A549 (cell line): ENCODE measurements at regions not wholly inside any gene's neighbourhood (a gene's known extent, or its start where the extent isn't known, plus 50 kb on each side); places are given as distances from the start of the nearest gene placed in this dataset.

ENCODE experiments used
- ATAC-seq, 2 experiments: fragments of 200-7000 bp in 1 of 2; fragments of >200 bp in 1 of 2; cut with Nextera tagmentation in 1 of 2; cut with Tn5 transposase in 1 of 2; 3 replicates each; pipeline versions ENCODE4 v1.8.0 to v1.9.1; 2018 to 2020; ENCODE audit warnings: mild to moderate bottlenecking in 1 of 2, moderate library complexity in 1 of 2
- CTCF ChIA-PET: fragments of 300-600 bp; sonication (Branson Sonifier 250); formaldehyde crosslinking; extraction: SDS; loops from one replicate; lab custom pipeline; 2021; ENCODE audit warnings: antibody characterized with exemption, inconsistent platforms; lab: Yijun Ruan, JAX
- POLR2A ChIA-PET: fragments of 350-600 bp; formaldehyde crosslinking; extraction: SDS; loops from one replicate; lab custom pipeline; 2021; ENCODE audit warnings: antibody characterized with exemption, inconsistent platforms; lab: Yijun Ruan, JAX
- DNase-seq, 2 experiments: peaks; one replicate each; pipeline versions ENCODE4 v3.0.0 to v3.0.0-alpha.2; 2011 to 2016; ENCODE audit warnings: low read depth in 1 of 2, low spot score in 1 of 2
- FAIRE-seq: peaks from 2 replicates; lab custom pipeline; 2011; peaks lifted over from hg19 to GRCh38; lab: Jason Lieb, UNC
- H3K27ac ChIP-seq, 2 experiments: fragments of >200 bp; sonication (Bioruptor Twin); formaldehyde crosslinking; 3 replicates each; pipeline ENCODE4 v1.5.1; 2016 to 2017
- H3K4me1 ChIP-seq: fragments of >200 bp; sonication (Bioruptor Twin); formaldehyde crosslinking; 3 replicates; pipeline ENCODE4 v1.6.1; 2016
- H3K4me2 ChIP-seq: fragments of >200 bp; sonication (Bioruptor Twin); formaldehyde crosslinking; 3 replicates; pipeline ENCODE4 v1.6.1; 2016
- H3K4me3 ChIP-seq: fragments of >200 bp; sonication (Bioruptor Twin); formaldehyde crosslinking; 3 replicates; pipeline ENCODE4 v1.5.1; 2016
- H3K9me3 ChIP-seq: fragments of >200 bp; sonication (Bioruptor Twin); formaldehyde crosslinking; 3 replicates; pipeline ENCODE4 v1.6.1; 2016
- CBX8 ChIP-seq: fragments of 200-600 bp; sonication (generic); IDR thresholded peaks from 2 replicates; pipeline ENCODE4 v1.6.1; 2016
- CEBPB ChIP-seq, 2 experiments: fragments of >200 bp in 1 of 2; sonication (Bioruptor Twin) in 1 of 2; formaldehyde crosslinking in 1 of 2; IDR thresholded peaks; 2 replicates each; pipeline ENCODE4 v1.6.1; 2012 to 2016
- ESRRA ChIP-seq: fragments of 150-350 bp; IDR thresholded peaks from 2 replicates; pipeline ENCODE4 v1.6.1; 2014; ENCODE audit warnings: mild to moderate bottlenecking, low read length, borderline replicate concordance
- FOSB ChIP-seq: fragments of 250-450 bp; sonication (Bioruptor Pico); IDR thresholded peaks from 2 replicates; pipeline ENCODE4 v1.5.0; 2020; ENCODE audit warnings: mild to moderate bottlenecking, moderate library complexity
- FOSL2 ChIP-seq, 2 experiments: fragments of 450-650 bp in 1 of 2; fragments of >200 bp in 1 of 2; sonication (Bioruptor Twin) in 1 of 2; formaldehyde crosslinking; IDR thresholded peaks; 2 replicates each; pipeline versions ENCODE4 v1.5.0 to v1.6.1; 2016 to 2020; ENCODE audit warnings: mild to moderate bottlenecking in 1 of 2, moderate library complexity in 1 of 2
- FOXS1 ChIP-seq: fragments of 250-450 bp; sonication (Bioruptor Pico); IDR thresholded peaks from 2 replicates; pipeline ENCODE4 v1.5.0; 2020; ENCODE audit warnings: mild to moderate bottlenecking, moderate library complexity
- GATA3 ChIP-seq: IDR thresholded peaks from 2 replicates; pipeline ENCODE4 v1.6.1; 2012; ENCODE audit warnings: borderline replicate concordance
- HOXA7 ChIP-seq: fragments of 250-450 bp; sonication (Bioruptor Pico); IDR thresholded peaks from 2 replicates; pipeline ENCODE4 v1.5.0; 2020; ENCODE audit warnings: mild to moderate bottlenecking, moderate library complexity
- KDM5A ChIP-seq: fragments of 200-600 bp; sonication (generic); IDR thresholded peaks from 2 replicates; pipeline ENCODE4 v1.6.1; 2016; ENCODE audit warnings: antibody characterized with exemption, mild to moderate bottlenecking
- MAX ChIP-seq: IDR thresholded peaks from 2 replicates; pipeline ENCODE4 v1.6.1; 2012
- MAZ ChIP-seq: fragments of 150-350 bp; IDR thresholded peaks from 2 replicates; pipeline ENCODE4 v1.6.1; 2014; ENCODE audit warnings: antibody characterized with exemption, low read depth, low read length, borderline replicate concordance
- NFE2L2 ChIP-seq: fragments of 150-350 bp; conservative IDR thresholded peaks from 2 replicates; pipeline ENCODE4 v1.6.1; 2014; ENCODE audit warnings: low read length
- NR3C1 ChIP-seq: fragments of >200 bp; sonication (Bioruptor Twin); formaldehyde crosslinking; IDR thresholded peaks from 3 replicates; pipeline ENCODE4 v1.6.1; 2017
- PHF8 ChIP-seq: fragments of 200-600 bp; sonication (generic); IDR thresholded peaks from 2 replicates; pipeline ENCODE4 v1.6.1; 2016; ENCODE audit warnings: low read depth, mild to moderate bottlenecking, antibody characterized with exemption, moderate library complexity, borderline replicate concordance
- RARB ChIP-seq: fragments of 250-450 bp; sonication (Bioruptor Pico); IDR thresholded peaks from 2 replicates; pipeline ENCODE4 v1.8.0; 2021; ENCODE audit warnings: mild to moderate bottlenecking, moderate library complexity
- SREBF2 ChIP-seq: fragments of 450-650 bp; IDR thresholded peaks from 2 replicates; pipeline ENCODE4 v1.6.1; 2014; ENCODE audit warnings: mild to moderate bottlenecking, moderate library complexity
- TP53 ChIP-seq: fragments of 250-450 bp; sonication (Bioruptor Pico); IDR thresholded peaks from 2 replicates; pipeline ENCODE4 v1.5.0; 2021; ENCODE audit warnings: mild to moderate bottlenecking, moderate library complexity
- ZFP36 ChIP-seq: fragments of 450-650 bp; IDR thresholded peaks from 2 replicates; pipeline ENCODE4 v1.6.1; 2014; ENCODE audit warnings: borderline replicate concordance; ENCODE audit not compliant: partially characterized antibody
- WGBS: methylation state at CpG from one replicate; pipeline ENCODE4 v1.1.6; 2017; ENCODE audit errors: missing lambda C conversion rate; 5-methylcytosine and 5-hydroxymethylcytosine counted together
- TF ChIP-seq, protein P1 (sequence below): fragments of 450-650 bp; IDR thresholded peaks from 2 replicates; pipeline ENCODE4 v1.6.1; 2014; ENCODE audit warnings: antibody characterized with exemption
- TF ChIP-seq, protein P2 (sequence below): fragments of 200-600 bp; sonication (generic); IDR thresholded peaks from 2 replicates; pipeline ENCODE4 v1.6.1; 2016; ENCODE audit warnings: antibody characterized with exemption, mild to moderate bottlenecking, moderate library complexity
- TF ChIP-seq, protein P3 (sequence below): fragments of 150-350 bp; IDR thresholded peaks from 2 replicates; pipeline ENCODE4 v1.6.1; 2014; ENCODE audit warnings: low read depth, mild to moderate bottlenecking, low read length
- TF ChIP-seq, protein P4 (sequence below): fragments of 250-450 bp; sonication (Bioruptor Pico); IDR thresholded peaks from 2 replicates; pipeline ENCODE4 v1.5.0; 2021; ENCODE audit warnings: mild to moderate bottlenecking, moderate library complexity, borderline replicate concordance

- no peaks in the 10 kb centered on the region for H3K9me3 ChIP-seq
- WGBS, result 0% methylated on average over 5 of the region's 5 CpGs
- POLR2A ChIA-PET, result no interaction called here
- TF ChIP-seq, protein P1, sequence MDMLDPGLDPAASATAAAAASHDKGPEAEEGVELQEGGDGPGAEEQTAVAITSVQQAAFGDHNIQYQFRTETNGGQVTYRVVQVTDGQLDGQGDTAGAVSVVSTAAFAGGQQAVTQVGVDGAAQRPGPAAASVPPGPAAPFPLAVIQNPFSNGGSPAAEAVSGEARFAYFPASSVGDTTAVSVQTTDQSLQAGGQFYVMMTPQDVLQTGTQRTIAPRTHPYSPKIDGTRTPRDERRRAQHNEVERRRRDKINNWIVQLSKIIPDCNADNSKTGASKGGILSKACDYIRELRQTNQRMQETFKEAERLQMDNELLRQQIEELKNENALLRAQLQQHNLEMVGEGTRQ, result no peak
- TF ChIP-seq ESRRA (no peak), CBX8 (no peak), KDM5A (no peak)
- TF ChIP-seq, protein P2, sequence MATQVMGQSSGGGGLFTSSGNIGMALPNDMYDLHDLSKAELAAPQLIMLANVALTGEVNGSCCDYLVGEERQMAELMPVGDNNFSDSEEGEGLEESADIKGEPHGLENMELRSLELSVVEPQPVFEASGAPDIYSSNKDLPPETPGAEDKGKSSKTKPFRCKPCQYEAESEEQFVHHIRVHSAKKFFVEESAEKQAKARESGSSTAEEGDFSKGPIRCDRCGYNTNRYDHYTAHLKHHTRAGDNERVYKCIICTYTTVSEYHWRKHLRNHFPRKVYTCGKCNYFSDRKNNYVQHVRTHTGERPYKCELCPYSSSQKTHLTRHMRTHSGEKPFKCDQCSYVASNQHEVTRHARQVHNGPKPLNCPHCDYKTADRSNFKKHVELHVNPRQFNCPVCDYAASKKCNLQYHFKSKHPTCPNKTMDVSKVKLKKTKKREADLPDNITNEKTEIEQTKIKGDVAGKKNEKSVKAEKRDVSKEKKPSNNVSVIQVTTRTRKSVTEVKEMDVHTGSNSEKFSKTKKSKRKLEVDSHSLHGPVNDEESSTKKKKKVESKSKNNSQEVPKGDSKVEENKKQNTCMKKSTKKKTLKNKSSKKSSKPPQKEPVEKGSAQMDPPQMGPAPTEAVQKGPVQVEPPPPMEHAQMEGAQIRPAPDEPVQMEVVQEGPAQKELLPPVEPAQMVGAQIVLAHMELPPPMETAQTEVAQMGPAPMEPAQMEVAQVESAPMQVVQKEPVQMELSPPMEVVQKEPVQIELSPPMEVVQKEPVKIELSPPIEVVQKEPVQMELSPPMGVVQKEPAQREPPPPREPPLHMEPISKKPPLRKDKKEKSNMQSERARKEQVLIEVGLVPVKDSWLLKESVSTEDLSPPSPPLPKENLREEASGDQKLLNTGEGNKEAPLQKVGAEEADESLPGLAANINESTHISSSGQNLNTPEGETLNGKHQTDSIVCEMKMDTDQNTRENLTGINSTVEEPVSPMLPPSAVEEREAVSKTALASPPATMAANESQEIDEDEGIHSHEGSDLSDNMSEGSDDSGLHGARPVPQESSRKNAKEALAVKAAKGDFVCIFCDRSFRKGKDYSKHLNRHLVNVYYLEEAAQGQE, result no peak
- TF ChIP-seq, all 56 proteins: peak for 0
- H3K27ac ChIP-seq, result no peak overlapping the region
- no peak for ATAC-seq
- no peak for FAIRE-seq
- no peak for DNase-seq
- CTCF ChIA-PET, result no interaction called here
- no peak overlapping the region for H3K4me3 ChIP-seq
- H3K4me2 ChIP-seq, result no peak overlapping the region
- no peaks in the 10 kb centered on the region for H3K4me1 ChIP-seq
These were observed 1363.5 kb downstream of the AACS start for GRCh38 chr12:126428769-126429168.

DNA sequence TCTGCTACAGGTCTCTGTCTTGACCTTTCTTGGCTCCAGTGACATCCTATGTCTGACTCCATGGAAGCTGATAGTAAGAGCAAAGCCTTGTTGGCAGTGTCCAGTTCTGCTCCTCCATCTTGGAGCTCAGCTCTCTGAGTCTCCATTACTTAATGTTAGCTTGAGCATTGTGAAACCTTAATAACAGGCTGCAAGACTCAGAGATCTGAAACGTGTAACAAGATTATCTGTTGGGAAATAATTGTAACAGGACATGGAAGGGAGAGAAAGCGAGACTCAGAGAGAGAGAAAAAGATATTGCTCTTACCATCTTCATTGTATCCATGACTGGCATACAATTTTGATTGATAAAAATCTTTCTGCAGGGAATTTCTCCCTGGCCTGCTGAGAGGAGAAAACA is 1365.7 kb downstream of the AACS start:
- CTCF ChIA-PET, result no interaction called here
- no peak for ATAC-seq
- Histone ChIP-seq H3K9me3 (no peaks in the 10 kb centered on the region), H3K4me3 (no peak overlapping the region), H3K4me1 (no peaks in the 10 kb centered on the region), H3K27ac (no peak overlapping the region), H3K4me2 (no peak overlapping the region)
- POLR2A ChIA-PET, result no interaction called here
- TF ChIP-seq CEBPB (IDR thresholded peaks at IDR 0.05) (no peak), NFE2L2 (no peak), RARB (CRISPR knock-in tag) (no peak), MAX (no peak), SREBF2 (no peak), FOXS1 (CRISPR knock-in tag) (no peak), NR3C1 (no peak), MAZ (no peak)
- TF ChIP-seq, protein P3, sequence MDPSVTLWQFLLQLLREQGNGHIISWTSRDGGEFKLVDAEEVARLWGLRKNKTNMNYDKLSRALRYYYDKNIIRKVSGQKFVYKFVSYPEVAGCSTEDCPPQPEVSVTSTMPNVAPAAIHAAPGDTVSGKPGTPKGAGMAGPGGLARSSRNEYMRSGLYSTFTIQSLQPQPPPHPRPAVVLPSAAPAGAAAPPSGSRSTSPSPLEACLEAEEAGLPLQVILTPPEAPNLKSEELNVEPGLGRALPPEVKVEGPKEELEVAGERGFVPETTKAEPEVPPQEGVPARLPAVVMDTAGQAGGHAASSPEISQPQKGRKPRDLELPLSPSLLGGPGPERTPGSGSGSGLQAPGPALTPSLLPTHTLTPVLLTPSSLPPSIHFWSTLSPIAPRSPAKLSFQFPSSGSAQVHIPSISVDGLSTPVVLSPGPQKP, result no peak
- no peak for DNase-seq
- no peak for FAIRE-seq
- WGBS, result 2% methylated on average over 2 of the region's 2 CpGs

GRCh38 chr12:126431767-126432166 is 1366.5 kb downstream of the AACS start:
- H3K4me1 ChIP-seq, result no peaks in the 10 kb centered on the region
- TF ChIP-seq KDM5A (no peak), HOXA7 (no peak), FOXS1 (CRISPR knock-in tag) (no peak), ZFP36 (no peak), TP53 (CRISPR knock-in tag) (no peak), FOSL2 (IDR thresholded peaks at IDR 0.05) (no peak), FOSL2 (CRISPR knock-in tag; IDR thresholded peaks at IDR 0.05) (no peak), GATA3 (no peak), MAZ (no peak), FOSB (CRISPR knock-in tag) (no peak), PHF8 (no peak)
- TF ChIP-seq, protein P4, sequence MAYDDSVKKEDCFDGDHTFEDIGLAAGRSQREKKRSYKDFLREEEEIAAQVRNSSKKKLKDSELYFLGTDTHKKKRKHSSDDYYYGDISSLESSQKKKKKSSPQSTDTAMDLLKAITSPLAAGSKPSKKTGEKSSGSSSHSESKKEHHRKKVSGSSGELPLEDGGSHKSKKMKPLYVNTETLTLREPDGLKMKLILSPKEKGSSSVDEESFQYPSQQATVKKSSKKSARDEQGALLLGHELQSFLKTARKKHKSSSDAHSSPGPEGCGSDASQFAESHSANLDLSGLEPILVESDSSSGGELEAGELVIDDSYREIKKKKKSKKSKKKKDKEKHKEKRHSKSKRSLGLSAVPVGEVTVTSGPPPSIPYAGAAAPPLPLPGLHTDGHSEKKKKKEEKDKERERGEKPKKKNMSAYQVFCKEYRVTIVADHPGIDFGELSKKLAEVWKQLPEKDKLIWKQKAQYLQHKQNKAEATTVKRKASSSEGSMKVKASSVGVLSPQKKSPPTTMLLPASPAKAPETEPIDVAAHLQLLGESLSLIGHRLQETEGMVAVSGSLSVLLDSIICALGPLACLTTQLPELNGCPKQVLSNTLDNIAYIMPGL (CRISPR knock-in tag), result no peak
- TF ChIP-seq, protein P3, result no peak

More at GRCh38 chr12:126431767-126432166, 1366.5 kb downstream of the AACS start:
- H3K9me3 ChIP-seq, result no peaks in the 10 kb centered on the region
- ChIA-PET POLR2A (no interaction called here), CTCF (no interaction called here)
- DNase-seq (no peak), ATAC-seq (no peak), FAIRE-seq (no peak)
- no peak overlapping the region for H3K4me2 ChIP-seq
- H3K27ac ChIP-seq, result no peak overlapping the region
- WGBS, result 1% methylated on average over 6 of the region's 6 CpGs
- H3K4me3 ChIP-seq, result no peak overlapping the region
